GM12865 (cell line): ENCODE measurements at regions not wholly inside any gene's neighbourhood (a gene's known extent, or its start where the extent isn't known, plus 50 kb on each side); places are given as distances from the start of the nearest gene placed in this dataset.

Source experiments
- DNase-seq: peaks from one replicate; pipeline ENCODE4 v3.0.0; 2010; ENCODE audit warnings: low read depth
- H3K4me3 ChIP-seq: 2 replicates; pipeline ENCODE4 v1.5.1; 2011; ENCODE audit warnings: mild to moderate bottlenecking, low read depth, low read length, control low read depth
- CTCF ChIP-seq: IDR thresholded peaks from 2 replicates; pipeline ENCODE4 v1.5.1; 2011; ENCODE audit warnings: low read length, control low read depth, low read depth, inconsistent platforms; ENCODE audit not compliant: insufficient read depth; ENCODE audit errors: missing control alignments

- H3K4me3 ChIP-seq: no peak overlapping the region
- no peak for TF ChIP-seq CTCF
- no peak for DNase-seq
Measured at GRCh38 chr12:19749906-19750574, 310.7 kb downstream of the AEBP2 start.

DNA sequence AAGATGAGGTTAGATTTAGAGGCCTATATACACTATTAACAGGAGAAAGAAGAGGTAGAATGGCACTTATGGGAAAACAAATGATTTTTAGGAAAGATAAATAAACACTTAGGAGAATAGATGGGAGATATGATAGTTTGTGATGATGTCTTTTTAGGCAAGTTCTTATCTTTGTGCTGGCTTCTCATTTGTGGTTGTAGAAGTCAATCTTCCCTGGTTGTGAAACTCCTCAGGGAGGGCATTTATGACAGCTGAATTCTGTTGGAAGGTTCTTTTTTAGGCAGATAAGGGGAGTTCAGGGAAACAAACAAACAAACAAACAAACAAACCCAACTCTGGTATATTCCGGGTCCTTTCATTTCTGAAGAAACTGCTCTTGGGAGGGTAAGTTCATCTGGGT is 311.8 kb downstream of the AEBP2 start:
- no peak for TF ChIP-seq CTCF
- no peak overlapping the region for H3K4me3 ChIP-seq
- no peak for DNase-seq

DNA sequence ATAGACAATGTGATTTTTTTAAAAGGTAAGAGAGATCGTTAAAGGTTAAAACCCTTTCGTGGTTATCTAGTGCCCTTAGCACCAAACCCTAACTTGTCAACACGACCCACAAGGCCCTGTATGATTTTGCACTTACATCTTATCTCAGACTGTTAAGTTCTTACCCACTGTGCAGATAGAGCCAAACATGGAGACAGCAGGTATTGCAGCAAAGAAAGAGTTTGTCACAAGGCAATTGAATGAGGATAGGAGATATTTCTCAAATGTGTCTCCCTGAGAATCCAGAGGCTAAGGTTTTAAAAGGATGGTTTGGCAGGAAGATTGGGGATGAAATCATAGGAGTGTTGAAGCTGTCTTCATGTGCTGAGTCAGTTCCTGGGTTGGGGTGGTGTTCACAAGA is 313.4 kb downstream of the AEBP2 start:
- H3K4me3 ChIP-seq: no peak overlapping the region
- no peak for DNase-seq
- TF ChIP-seq CTCF: no peak

GRCh38 chr12:19755136-19755535 is 315.8 kb downstream of the AEBP2 start:
- DNase-seq: no peak
- TF ChIP-seq CTCF: no peak
- H3K4me3 ChIP-seq: no peak overlapping the region

DNA sequence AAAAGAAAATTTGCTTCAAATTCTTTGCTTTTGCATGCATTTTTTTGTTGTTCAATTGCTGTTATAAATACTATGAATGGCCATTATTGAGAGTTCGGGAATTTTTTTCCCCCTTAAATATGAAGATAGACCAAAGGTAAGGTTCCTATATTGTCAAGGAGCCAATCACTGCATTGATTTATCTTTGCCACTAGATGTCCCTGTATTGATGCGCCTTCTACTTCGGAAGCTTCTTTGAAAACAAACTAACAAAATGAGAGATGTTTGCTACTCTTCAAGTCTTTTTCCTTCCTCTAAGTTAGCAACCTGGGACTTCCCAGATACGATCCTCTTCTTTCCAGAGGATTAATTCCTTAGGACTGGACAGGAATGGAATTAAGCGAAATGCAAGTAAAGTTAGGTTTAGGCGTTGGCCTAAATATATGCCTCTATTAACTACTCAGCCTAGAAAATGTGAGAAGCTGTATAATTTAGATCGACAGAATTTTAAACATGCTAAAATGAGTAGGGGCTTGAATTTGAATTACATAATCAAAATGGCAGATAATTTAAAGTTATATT is 318.1 kb downstream of the AEBP2 start:
- TF ChIP-seq CTCF: peak; percentile 53
- peak; percentile 44 for DNase-seq
- H3K4me3 ChIP-seq: no peak overlapping the region

DNA sequence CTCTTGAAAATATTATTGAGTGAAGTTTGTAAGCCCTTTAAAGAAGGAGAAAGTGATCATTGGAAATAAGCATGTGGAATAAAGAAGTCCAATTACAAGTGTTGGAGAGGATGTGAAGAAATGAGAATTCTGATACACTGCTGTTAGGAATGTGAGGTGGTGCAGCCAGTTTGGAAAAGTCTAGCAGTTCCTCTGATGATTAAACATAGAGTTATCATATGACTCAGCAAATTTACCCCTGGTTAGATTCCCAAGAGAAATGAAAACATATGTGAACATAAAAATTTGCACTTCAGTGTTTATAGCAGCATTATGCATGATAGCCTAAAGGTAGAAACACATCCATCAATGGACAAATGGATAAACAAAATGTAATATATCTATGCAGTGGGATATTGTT is 319.9 kb downstream of the AEBP2 start:
- TF ChIP-seq CTCF: no peak
- no peak for DNase-seq
- H3K4me3 ChIP-seq: no peak overlapping the region

DNA sequence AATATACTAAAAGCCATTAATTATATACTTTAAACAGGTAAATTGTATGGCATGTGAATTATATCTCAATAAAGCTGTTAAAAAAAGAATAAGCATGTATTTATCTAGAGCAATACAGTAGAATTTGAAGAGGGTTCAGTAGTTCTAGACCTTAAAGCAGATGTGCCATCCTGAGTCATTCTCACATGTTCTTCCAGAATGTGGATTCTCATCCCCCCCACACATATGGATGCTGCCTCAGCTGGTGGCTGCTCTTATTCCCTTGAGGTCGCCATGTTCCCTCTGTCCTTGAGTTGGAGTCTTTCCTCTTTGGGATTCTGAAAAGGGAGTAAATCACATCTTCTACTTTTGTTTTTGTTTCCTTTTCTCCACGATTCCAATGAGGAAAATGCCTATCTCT is 321.3 kb downstream of the AEBP2 start:
- H3K4me3 ChIP-seq: no peak overlapping the region
- DNase-seq: no peak
- no peak for TF ChIP-seq CTCF
